GM23338 (cell line): ENCODE measurements at regions not wholly inside any gene's neighbourhood (a gene's known extent, or its start where the extent isn't known, plus 50 kb on each side); places are given as distances from the start of the nearest gene placed in this dataset.

Source experiments
- ATAC-seq: fragments of 200-7000 bp; cut with Tn5 transposase; 3 replicates; pipeline ENCODE4 v1.9.1; 2020
- DNase-seq: peaks from one replicate; pipeline ENCODE4 v3.0.0-alpha.2; 2015; ENCODE audit warnings: low spot score
- H2AFZ ChIP-seq: fragments of 200-600 bp; sonication (generic); 2 replicates; pipeline ENCODE4 v1.8.0; 2016; ENCODE audit warnings: antibody characterized with exemption, mild to moderate bottlenecking, moderate library complexity
- H3F3A ChIP-seq: fragments of 200-600 bp; sonication (generic); replicated peaks from 2 replicates; pipeline ENCODE4 v1.8.0; 2017; ENCODE audit warnings: antibody characterized with exemption, mixed run types, low read depth
- H3K27ac ChIP-seq: fragments of 200-600 bp; sonication (generic); 2 replicates; pipeline ENCODE4 v1.6.1; 2016; ENCODE audit warnings: low read depth
- H3K27me3 ChIP-seq: fragments of 200-600 bp; sonication (generic); 2 replicates; pipeline ENCODE4 v1.8.0; 2016; ENCODE audit warnings: mild to moderate bottlenecking, mixed run types, moderate library complexity; ENCODE audit not compliant: insufficient read depth
- H3K36me3 ChIP-seq: fragments of 200-600 bp; sonication (generic); 2 replicates; pipeline ENCODE4 v1.8.0; 2016; ENCODE audit warnings: mild to moderate bottlenecking; ENCODE audit not compliant: insufficient read depth
- H3K4me1 ChIP-seq: fragments of 200-600 bp; sonication (generic); 2 replicates; pipeline ENCODE4 v1.8.0; 2016; ENCODE audit warnings: mild to moderate bottlenecking, moderate library complexity; ENCODE audit not compliant: insufficient read depth
- H3K4me2 ChIP-seq: fragments of 200-600 bp; sonication (generic); 2 replicates; pipeline ENCODE4 v1.7.1; 2017; ENCODE audit warnings: mixed run types
- H3K4me3 ChIP-seq: fragments of 200-600 bp; sonication (generic); 2 replicates; pipeline ENCODE4 v1.6.1; 2016; ENCODE audit warnings: mixed run types
- H3K79me2 ChIP-seq: fragments of 200-600 bp; sonication (generic); replicated peaks from 2 replicates; pipeline ENCODE4 v1.8.0; 2017; ENCODE audit warnings: mild to moderate bottlenecking; ENCODE audit not compliant: insufficient read depth
- H3K9me2 ChIP-seq: fragments of 200-600 bp; sonication (generic); 2 replicates; pipeline ENCODE4 v1.8.0; 2017; ENCODE audit not compliant: insufficient read depth
- H4K20me1 ChIP-seq: fragments of 200-600 bp; sonication (generic); replicated peaks from 2 replicates; pipeline ENCODE4 v1.8.0; 2017; ENCODE audit warnings: mild to moderate bottlenecking; ENCODE audit not compliant: insufficient read depth
- H3K27ac Mint-ChIP-seq: 2 replicates; pipeline ENCODE4 v1.8.0; 2020; ENCODE audit warnings: inconsistent platforms, mild to moderate bottlenecking, moderate library complexity, mixed read lengths
- H3K27me3 Mint-ChIP-seq: 3 replicates; pipeline ENCODE4 v1.8.0; 2022; ENCODE audit warnings: low read depth, mild to moderate bottlenecking, moderate library complexity, mixed read lengths, inconsistent platforms; ENCODE audit not compliant: insufficient read depth, poor library complexity
- H3K36me3 Mint-ChIP-seq: 3 replicates; pipeline ENCODE4 v1.8.0; 2021; ENCODE audit warnings: low read depth, mild to moderate bottlenecking, inconsistent platforms, moderate library complexity, mixed read lengths
- H3K4me1 Mint-ChIP-seq: 3 replicates; pipeline ENCODE4 v1.8.0; 2020; ENCODE audit warnings: mild to moderate bottlenecking, inconsistent platforms, mixed read lengths
- H3K4me3 Mint-ChIP-seq: 3 replicates; pipeline ENCODE4 v1.8.0; 2021; ENCODE audit warnings: moderate library complexity, mild to moderate bottlenecking, inconsistent platforms, mixed read lengths
- H3K9me3 Mint-ChIP-seq: 3 replicates; pipeline ENCODE4 v1.8.0; 2020; ENCODE audit warnings: moderate library complexity, mild to moderate bottlenecking, inconsistent platforms, mixed read lengths
- CREB1 ChIP-seq: fragments of 250-450 bp; sonication (Bioruptor Pico); IDR thresholded peaks from 2 replicates; pipeline ENCODE4 v1.5.0; 2020; ENCODE audit warnings: low read depth, mild to moderate bottlenecking, moderate library complexity
- EZH2 ChIP-seq: fragments of 200-600 bp; sonication (generic); IDR thresholded peaks from one replicate; pipeline ENCODE4 v1.8.0; 2017; ENCODE audit warnings: antibody characterized with exemption, mild to moderate bottlenecking, low read depth; ENCODE audit not compliant: unreplicated experiment
- EZH2phosphoT487 ChIP-seq: fragments of 200-600 bp; sonication (generic); IDR thresholded peaks from one replicate; pipeline ENCODE4 v1.8.1; 2018; ENCODE audit warnings: antibody characterized with exemption; ENCODE audit not compliant: unreplicated experiment
- JUNB ChIP-seq: IDR thresholded peaks from one replicate; pipeline ENCODE4 v1.6.1; 2016; ENCODE audit warnings: antibody characterized with exemption; ENCODE audit not compliant: unreplicated experiment
- NANOG ChIP-seq: IDR thresholded peaks from 2 replicates; pipeline ENCODE4 v1.6.1; 2016; ENCODE audit warnings: antibody characterized with exemption, borderline replicate concordance
- POLR2AphosphoS5 ChIP-seq: IDR thresholded peaks from 2 replicates; pipeline ENCODE4 v1.6.1; 2016; ENCODE audit warnings: antibody characterized with exemption, low read depth
- STAT1 ChIP-seq: IDR thresholded peaks from one replicate; pipeline ENCODE4 v1.6.1; 2016; ENCODE audit warnings: antibody characterized with exemption; ENCODE audit not compliant: unreplicated experiment
- ZNF114 ChIP-seq: fragments of 250-450 bp; sonication (Bioruptor Pico); IDR thresholded peaks from 2 replicates; pipeline ENCODE4 v1.5.0; 2020; ENCODE audit warnings: mild to moderate bottlenecking, moderate library complexity
- ZNF331 ChIP-seq: fragments of 250-450 bp; sonication (Bioruptor Pico); IDR thresholded peaks from 2 replicates; pipeline ENCODE4 v1.5.0; 2020; ENCODE audit warnings: low read depth, mild to moderate bottlenecking, moderate library complexity
- TF ChIP-seq, protein P1 (sequence below): IDR thresholded peaks from 2 replicates; pipeline ENCODE4 v1.6.1; 2016; ENCODE audit warnings: antibody characterized with exemption
- TF ChIP-seq, protein P2 (sequence below): IDR thresholded peaks from one replicate; pipeline ENCODE4 v1.6.1; 2018; ENCODE audit warnings: antibody characterized with exemption; ENCODE audit not compliant: unreplicated experiment
- TF ChIP-seq, protein P3 (sequence below): fragments of 250-450 bp; sonication (Bioruptor Pico); IDR thresholded peaks from 2 replicates; pipeline ENCODE4 v1.5.0; 2020; ENCODE audit warnings: mild to moderate bottlenecking, moderate library complexity
- TF ChIP-seq, protein P4 (sequence below), 2 experiments: fragments of 200-600 bp in 1 of 2; sonication (generic) in 1 of 2; conservative IDR thresholded peaks; 2 replicates each; pipeline versions ENCODE4 v1.5.1 to v1.6.1; 2016 to 2017; ENCODE audit warnings: antibody characterized with exemption in 2 of 2, low read depth in 2 of 2, mild to moderate bottlenecking in 2 of 2, moderate library complexity in 1 of 2

- Histone ChIP-seq H4K20me1 (no peaks in the 10 kb centered on the region), H3K79me2 (no peaks in the 10 kb centered on the region), H3F3A (no peaks in the 10 kb centered on the region), H3K36me3 (peaks cover 15% of the 10 kb centered on the region), H3K4me3 (no peak overlapping the region), H3K4me1 (no peaks in the 10 kb centered on the region), H3K9me2 (no peaks in the 10 kb centered on the region), H3K4me2 (no peak overlapping the region), H2AFZ (no peak overlapping the region), H3K27me3 (no peaks in the 10 kb centered on the region), H3K27ac (no peak overlapping the region)
- peaks cover 5% of the 10 kb centered on the region for H3K27me3 Mint-ChIP-seq
- TF ChIP-seq POLR2AphosphoS5 = no peak
- TF ChIP-seq ZNF331 (CRISPR knock-in tag) = no peak
- TF ChIP-seq JUNB = no peak
- TF ChIP-seq, protein P1, sequence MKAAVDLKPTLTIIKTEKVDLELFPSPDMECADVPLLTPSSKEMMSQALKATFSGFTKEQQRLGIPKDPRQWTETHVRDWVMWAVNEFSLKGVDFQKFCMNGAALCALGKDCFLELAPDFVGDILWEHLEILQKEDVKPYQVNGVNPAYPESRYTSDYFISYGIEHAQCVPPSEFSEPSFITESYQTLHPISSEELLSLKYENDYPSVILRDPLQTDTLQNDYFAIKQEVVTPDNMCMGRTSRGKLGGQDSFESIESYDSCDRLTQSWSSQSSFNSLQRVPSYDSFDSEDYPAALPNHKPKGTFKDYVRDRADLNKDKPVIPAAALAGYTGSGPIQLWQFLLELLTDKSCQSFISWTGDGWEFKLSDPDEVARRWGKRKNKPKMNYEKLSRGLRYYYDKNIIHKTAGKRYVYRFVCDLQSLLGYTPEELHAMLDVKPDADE = no peak
- TF ChIP-seq ZNF114 (CRISPR knock-in tag) = no peak
- TF ChIP-seq STAT1 = no peak
- TF ChIP-seq, protein P2, sequence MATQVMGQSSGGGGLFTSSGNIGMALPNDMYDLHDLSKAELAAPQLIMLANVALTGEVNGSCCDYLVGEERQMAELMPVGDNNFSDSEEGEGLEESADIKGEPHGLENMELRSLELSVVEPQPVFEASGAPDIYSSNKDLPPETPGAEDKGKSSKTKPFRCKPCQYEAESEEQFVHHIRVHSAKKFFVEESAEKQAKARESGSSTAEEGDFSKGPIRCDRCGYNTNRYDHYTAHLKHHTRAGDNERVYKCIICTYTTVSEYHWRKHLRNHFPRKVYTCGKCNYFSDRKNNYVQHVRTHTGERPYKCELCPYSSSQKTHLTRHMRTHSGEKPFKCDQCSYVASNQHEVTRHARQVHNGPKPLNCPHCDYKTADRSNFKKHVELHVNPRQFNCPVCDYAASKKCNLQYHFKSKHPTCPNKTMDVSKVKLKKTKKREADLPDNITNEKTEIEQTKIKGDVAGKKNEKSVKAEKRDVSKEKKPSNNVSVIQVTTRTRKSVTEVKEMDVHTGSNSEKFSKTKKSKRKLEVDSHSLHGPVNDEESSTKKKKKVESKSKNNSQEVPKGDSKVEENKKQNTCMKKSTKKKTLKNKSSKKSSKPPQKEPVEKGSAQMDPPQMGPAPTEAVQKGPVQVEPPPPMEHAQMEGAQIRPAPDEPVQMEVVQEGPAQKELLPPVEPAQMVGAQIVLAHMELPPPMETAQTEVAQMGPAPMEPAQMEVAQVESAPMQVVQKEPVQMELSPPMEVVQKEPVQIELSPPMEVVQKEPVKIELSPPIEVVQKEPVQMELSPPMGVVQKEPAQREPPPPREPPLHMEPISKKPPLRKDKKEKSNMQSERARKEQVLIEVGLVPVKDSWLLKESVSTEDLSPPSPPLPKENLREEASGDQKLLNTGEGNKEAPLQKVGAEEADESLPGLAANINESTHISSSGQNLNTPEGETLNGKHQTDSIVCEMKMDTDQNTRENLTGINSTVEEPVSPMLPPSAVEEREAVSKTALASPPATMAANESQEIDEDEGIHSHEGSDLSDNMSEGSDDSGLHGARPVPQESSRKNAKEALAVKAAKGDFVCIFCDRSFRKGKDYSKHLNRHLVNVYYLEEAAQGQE = no peak
- TF ChIP-seq, protein P3, sequence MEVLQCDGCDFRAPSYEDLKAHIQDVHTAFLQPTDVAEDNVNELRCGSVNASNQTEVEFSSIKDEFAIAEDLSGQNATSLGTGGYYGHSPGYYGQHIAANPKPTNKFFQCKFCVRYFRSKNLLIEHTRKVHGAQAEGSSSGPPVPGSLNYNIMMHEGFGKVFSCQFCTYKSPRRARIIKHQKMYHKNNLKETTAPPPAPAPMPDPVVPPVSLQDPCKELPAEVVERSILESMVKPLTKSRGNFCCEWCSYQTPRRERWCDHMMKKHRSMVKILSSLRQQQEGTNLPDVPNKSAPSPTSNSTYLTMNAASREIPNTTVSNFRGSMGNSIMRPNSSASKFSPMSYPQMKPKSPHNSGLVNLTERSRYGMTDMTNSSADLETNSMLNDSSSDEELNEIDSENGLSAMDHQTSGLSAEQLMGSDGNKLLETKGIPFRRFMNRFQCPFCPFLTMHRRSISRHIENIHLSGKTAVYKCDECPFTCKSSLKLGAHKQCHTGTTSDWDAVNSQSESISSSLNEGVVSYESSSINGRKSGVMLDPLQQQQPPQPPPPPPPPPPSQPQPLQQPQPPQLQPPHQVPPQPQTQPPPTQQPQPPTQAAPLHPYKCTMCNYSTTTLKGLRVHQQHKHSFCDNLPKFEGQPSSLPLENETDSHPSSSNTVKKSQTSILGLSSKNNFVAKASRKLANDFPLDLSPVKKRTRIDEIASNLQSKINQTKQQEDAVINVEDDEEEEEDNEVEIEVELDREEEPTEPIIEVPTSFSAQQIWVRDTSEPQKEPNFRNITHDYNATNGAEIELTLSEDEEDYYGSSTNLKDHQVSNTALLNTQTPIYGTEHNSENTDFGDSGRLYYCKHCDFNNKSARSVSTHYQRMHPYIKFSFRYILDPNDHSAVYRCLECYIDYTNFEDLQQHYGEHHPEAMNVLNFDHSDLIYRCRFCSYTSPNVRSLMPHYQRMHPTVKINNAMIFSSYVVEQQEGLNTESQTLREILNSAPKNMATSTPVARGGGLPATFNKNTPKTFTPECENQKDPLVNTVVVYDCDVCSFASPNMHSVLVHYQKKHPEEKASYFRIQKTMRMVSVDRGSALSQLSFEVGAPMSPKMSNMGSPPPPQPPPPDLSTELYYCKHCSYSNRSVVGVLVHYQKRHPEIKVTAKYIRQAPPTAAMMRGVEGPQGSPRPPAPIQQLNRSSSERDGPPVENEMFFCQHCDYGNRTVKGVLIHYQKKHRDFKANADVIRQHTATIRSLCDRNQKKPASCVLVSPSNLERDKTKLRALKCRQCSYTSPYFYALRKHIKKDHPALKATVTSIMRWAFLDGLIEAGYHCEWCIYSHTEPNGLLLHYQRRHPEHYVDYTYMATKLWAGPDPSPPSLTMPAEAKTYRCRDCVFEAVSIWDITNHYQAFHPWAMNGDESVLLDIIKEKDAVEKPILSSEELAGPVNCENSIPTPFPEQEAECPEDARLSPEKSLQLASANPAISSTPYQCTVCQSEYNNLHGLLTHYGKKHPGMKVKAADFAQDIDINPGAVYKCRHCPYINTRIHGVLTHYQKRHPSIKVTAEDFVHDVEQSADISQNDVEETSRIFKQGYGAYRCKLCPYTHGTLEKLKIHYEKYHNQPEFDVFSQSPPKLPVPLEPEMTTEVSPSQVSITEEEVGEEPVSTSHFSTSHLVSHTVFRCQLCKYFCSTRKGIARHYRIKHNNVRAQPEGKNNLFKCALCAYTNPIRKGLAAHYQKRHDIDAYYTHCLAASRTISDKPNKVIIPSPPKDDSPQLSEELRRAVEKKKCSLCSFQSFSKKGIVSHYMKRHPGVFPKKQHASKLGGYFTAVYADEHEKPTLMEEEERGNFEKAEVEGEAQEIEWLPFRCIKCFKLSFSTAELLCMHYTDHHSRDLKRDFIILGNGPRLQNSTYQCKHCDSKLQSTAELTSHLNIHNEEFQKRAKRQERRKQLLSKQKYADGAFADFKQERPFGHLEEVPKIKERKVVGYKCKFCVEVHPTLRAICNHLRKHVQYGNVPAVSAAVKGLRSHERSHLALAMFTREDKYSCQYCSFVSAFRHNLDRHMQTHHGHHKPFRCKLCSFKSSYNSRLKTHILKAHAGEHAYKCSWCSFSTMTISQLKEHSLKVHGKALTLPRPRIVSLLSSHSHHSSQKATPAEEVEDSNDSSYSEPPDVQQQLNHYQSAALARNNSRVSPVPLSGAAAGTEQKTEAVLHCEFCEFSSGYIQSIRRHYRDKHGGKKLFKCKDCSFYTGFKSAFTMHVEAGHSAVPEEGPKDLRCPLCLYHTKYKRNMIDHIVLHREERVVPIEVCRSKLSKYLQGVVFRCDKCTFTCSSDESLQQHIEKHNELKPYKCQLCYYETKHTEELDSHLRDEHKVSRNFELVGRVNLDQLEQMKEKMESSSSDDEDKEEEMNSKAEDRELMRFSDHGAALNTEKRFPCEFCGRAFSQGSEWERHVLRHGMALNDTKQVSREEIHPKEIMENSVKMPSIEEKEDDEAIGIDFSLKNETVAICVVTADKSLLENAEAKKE = no peak
- no peak for TF ChIP-seq NANOG
- TF ChIP-seq, protein P4, sequence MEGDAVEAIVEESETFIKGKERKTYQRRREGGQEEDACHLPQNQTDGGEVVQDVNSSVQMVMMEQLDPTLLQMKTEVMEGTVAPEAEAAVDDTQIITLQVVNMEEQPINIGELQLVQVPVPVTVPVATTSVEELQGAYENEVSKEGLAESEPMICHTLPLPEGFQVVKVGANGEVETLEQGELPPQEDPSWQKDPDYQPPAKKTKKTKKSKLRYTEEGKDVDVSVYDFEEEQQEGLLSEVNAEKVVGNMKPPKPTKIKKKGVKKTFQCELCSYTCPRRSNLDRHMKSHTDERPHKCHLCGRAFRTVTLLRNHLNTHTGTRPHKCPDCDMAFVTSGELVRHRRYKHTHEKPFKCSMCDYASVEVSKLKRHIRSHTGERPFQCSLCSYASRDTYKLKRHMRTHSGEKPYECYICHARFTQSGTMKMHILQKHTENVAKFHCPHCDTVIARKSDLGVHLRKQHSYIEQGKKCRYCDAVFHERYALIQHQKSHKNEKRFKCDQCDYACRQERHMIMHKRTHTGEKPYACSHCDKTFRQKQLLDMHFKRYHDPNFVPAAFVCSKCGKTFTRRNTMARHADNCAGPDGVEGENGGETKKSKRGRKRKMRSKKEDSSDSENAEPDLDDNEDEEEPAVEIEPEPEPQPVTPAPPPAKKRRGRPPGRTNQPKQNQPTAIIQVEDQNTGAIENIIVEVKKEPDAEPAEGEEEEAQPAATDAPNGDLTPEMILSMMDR (conservative IDR thresholded peaks at IDR 0.05; ENCODE audit: low read depth in 2 of 2) = no peak
- no peak for TF ChIP-seq EZH2phosphoT487
- TF ChIP-seq EZH2 = no peak
- TF ChIP-seq CREB1 (CRISPR knock-in tag) = no peak
- no peaks in the 10 kb centered on the region for H3K4me1 Mint-ChIP-seq
- no peak overlapping the region for H3K4me3 Mint-ChIP-seq
- DNase-seq = no peak
- no peak for ATAC-seq
- H3K9me3 Mint-ChIP-seq = peaks cover 84% of the 10 kb centered on the region
- H3K36me3 Mint-ChIP-seq = peaks cover 25% of the 10 kb centered on the region
- no peak overlapping the region for H3K27ac Mint-ChIP-seq
Measured at GRCh38 chr7:153510674-153511073, 541.5 kb upstream of the DPP6 start.
